ENCODE measurements at regions not wholly inside any gene's neighbourhood (a gene's known extent, or its start where the extent isn't known, plus 50 kb on each side); places are given as distances from the start of the nearest gene placed in this dataset.
"Not testable (repeated sequence)": the region's sequence is repeated elsewhere in the genome, so short reads cannot be mapped to it uniquely, and the experiment has no call there.

DNA sequence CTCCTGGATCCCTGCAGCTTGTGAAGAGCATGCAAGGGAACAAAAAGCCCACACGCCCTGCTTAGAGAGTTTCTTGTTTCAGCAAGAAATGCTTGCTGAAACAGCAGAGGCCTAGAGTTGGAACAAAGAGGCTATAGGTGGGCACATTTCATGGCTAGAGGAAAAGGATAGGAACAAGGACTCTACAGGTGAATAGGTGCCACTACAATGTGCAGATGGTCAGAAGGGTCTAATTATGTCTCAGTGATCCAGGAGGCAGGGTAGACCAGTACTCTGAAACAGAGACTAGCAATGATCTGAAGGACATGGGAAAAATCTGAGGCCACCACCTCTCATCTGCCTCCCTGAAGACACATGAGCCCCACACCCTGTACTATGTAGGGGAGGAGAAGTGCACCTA lies 609.0 kb downstream of the REEP3 start:
- DNase-seq: no peak

DNA sequence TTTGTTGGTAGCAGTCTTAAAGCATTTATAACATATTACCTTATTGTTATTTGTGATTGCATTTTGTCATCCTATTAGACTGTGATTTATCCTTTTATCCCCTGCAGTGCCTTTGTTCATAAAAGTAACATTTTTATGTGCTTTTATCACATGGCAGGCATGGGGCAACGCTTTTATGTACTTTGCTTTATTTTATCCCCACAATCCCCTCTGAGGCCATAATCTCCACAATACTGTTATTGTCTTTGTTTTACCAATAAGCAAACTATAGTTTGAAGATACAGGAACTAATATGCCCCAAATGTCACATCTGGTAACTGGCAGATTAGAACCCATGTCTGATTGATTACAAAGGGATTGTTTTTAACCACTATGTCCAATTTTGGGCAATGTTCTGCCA lies 613.5 kb downstream of the REEP3 start:
- DNase-seq: no peak

DNA sequence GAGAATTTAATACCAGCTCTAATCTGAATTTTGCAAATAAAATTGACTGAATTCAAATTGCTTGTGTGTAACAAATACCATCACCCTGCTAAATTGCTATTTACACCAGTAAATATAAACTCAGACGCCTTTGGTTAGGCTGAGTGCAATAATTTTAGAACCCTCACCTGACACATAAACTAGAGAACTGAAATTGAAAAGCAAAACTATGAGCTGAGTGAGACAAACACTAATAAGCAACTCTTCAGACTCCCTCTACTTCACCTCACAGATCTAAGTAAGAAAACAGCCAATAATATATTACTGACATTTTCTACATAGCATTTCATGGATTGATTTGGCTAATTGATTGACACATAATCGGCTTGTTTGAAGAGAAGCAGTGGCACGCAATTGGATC lies 621.2 kb downstream of the REEP3 start:
- no peak for DNase-seq

DNA sequence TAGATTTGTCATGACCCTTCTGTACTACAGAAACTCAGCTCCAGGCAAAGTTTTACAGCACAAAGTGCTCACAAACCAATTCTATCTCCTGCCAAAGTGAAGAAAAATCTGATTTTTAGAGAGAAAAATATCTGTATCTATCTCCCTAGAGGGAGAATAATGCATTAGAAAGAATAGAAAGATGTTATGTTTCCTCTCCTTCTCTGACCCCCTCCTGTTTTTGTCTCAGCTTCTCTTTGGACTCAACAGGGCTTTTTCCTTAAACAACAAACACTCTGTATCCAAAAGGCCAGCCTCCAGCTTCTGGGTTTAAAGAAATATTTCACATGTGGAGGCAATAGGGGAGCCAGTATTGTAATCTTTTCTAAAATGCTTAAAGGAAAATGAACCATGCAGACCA lies 627.4 kb downstream of the REEP3 start:
- DNase-seq: no peak

DNA sequence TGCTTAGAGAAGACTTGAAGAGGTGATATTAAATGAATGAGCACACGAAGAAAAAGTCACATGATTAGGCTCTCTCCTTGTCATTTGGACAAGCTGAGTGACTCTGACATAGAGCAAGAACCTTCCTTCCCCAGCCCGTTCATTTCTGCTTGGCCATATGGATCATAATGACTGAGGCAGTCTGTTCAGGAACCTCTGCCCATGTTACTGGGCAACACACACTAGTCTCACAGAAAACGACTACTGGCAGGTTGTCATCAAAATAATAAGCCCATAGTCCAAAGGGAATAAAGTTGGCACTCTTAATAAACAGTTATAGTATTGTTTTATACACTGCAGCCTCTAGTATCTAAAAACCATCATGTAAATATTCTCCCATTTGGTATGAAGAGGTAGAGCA lies 635.0 kb downstream of the REEP3 start:
- DNase-seq: no peak

DNA sequence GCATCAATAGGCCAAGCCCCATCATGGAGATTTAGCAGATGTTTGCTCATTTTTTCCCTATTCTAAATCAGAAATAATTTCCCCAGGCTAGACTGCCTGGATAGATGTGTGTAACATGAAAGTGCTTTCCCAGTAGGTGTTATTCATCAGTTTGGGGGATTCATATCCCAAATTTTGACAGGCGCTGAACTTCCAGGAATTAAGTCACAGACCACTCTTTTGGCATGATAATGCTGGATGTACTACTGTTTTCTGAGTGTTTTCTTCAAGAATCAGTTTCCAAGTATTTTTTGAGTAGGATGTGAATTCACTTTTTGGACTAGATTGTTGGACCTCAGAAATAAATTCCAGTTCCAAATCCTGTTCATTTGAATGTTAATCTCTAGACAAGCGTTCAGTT lies 637.4 kb downstream of the REEP3 start:
- DNase-seq: no peak

DNA sequence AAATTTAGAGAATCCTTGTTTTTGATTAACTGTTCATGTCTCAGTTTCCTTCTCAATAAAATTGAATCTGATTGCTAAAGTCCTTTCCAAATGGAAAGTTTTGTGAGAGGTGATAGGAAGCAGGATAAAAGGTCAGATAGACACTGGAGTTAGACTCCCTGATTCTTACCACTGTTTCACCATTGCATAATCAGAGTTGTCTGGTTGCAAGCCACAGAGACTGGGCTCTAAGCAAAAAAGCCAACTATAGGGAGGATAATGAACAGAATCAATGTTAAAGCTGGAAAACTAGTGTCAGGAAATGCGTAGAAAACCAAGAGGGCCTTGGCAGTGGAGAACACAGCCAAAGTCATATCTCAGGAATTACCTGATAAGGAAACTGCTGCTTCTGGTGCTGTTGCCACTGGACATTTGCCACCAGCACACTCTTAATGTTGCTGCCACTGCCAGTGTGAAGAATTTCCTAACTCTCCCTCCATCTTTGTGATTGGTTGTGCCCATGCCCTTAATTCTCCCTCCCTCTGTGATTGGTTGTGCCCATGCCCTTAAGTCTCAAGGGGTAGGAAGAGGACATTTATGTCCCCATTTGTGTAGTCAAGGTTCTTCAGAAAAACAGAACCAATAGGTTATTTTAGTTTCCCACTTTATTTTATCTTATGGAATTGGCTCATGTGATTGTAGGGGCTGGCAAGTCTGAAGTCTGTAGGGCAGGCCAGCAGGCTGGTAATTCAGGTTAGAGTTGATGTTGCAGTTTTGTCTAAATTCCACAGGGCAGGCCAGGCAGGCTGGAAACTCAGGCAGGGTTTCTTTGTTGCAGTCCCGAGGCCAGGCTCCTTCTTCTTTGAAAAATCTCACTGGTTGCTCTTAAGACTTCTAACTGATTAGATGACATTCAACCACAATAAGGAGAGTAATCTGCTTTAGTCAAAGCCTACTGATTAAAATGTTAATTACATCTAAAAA lies 639.0 kb downstream of the REEP3 start:
- DNase-seq: no peak

DNA sequence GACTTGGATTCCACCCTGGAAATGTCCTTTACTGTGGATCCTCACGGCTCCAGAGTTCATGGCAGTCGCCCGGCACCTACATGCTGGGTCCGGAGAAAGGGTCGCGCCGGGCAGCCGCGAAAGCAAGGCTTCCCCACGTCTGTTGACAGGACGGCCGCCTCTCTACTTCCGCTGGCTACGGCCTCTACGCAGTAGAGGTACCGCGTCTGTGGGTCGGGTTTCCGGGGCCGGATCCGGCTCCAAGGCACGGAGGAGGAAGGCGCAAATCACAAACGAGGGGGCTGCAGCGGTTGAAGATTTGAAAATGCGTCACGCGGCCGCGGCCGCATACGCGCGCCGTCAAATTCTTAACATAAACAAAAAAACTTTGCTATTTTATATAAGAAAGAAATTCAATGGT lies 649.6 kb downstream of the REEP3 start:
- DNase-seq: no peak

DNA sequence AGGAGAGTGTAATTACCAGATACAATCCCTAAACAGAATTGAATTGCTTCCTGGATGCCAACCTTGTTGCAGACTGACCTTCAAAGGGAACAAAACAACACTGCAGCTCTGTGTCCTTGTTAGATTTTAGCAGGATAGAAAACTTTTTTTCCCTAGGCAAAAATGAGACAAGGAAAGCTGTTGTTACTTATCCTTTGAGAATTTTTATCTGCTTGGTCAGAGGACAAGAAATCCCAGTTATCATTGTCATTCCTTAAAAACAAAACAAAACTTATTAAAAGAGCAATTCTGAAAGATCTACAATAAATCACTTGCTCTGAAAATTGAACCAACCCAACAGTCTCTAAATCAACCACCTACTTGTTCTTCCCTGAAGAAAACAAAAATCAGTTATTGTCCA lies 652.6 kb downstream of the REEP3 start:
- DNase-seq: no peak

DNA sequence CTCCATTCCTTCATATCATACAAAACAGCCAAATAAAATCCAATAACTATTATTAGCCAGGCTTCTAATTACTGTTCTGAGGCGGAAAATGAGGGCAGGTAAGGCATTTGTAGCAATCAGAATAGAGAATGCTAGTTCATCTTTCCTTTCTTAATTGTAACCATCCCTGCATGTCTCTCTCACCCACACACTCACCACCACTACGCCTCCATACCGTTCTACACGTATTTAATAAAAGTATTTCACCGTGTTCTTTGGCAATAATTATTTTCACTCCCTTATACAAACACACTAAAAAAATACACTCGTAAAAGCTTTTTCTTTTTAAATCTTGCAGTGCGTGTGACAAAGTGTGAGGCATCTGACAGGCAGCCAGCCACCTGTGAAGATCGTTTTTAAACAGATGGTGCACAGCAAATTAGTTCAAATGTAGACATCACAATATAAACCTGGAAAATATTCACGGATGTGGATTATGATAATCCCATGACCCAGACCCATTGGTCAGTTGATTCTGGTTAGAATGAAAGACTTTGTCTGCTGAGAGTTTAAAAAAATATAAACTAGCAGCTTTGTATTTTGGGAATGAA lies 653.6 kb downstream of the REEP3 start:
- DNase-seq: no peak

DNA sequence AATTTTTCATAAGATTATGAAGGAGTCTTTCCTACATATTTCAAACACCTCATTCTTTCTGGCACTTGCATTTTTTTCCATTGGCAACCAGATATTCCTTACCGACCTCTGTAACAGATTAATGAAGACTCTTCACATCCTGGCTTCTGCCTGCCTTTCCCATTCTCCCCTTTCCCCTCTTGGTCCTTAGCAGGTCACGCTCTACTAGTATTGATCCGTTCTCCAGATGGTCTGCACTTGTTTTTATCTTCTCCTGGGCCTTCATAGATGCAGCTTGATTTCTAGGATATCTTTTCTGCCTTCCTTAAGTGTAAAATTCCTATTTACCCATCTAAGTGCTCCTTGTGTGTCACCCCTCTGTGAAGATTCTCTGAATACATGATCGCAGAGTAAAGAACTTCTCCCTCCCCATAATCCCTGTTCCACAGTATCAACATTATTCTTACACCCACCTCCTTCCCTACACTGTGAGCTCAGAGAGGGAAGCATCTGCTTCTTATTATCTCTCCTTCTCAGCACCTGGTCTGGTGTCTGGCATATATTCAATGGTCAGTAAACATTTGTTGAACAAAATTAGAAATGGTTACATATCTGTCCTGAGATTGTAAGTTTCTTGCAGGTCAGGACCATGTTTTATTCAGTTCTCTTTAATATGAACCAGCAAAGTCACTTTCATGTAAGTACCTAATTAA lies 654.2 kb downstream of the REEP3 start:
- DNase-seq: no peak

DNA sequence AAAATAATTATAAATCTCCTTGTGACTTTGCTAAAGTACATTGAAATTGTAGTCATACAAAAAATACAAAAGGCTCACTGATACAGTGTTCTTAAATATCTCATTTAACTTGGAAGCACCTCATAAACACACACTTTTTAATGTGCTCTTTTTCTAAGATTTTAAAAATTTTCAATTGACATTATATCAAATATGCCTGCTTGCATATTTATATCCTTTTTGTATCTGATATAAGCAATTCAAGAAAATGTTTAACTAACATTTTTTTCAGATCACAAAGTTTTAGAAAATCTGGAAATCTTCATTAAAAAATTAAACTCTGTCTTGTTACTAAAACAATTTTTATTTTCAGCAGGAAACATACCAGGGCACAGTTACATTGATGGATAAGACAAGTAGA lies 661.5 kb downstream of the REEP3 start:
- DNase-seq: no peak

DNA sequence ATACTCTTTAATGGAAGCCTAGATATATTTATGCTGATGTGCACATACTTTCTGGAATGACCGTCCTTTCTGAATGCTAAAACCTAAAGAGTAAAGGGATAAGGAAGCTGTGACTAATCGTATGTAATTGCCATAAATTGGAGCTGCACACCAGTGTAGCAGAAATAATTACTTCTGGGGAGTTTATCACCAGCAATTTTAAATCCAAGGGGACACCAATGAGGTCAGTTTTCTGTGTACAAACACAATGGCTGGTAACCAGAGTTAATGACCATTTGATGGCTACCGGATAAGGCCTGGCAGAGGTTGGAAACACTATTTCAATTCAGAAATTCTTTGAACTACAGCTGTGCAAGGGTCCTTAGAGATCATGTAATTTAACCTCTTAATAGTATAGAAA lies 670.1 kb downstream of the REEP3 start:
- DNase-seq: no peak

DNA sequence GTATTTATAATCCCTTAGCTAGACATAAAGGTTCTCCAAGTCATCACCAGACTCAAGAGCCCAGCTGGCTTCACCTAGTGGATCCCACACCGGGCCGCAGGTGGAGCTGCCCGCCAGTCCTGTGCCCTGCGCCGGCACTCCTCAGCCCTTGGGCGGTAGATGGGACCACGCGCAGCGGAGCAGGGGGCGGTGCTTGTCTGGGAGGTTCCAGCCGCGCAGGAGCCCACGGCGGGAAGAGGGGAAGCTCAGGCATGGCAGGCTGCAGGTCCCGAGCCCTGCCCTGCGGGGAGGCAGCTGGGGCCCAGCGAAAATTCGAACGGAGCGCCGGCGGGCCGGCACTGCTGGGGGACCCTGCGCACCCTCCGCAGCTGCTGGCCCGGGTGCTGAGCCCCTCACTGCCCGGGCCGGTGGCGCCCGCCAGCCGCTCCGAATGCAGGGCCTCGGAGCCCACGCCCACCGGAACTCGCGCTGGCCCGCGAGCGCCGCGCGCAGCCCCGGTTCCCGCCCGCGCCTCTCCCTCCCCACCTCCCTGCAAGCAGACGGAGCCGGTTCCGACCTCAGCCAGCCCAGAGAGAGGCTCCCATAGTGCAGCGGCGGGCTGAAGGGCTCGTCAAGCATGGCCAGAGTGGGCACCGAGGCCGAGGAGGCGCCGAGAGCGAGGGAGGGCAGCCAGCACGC lies 675.6 kb downstream of the REEP3 start:
- DNase-seq: no peak

DNA sequence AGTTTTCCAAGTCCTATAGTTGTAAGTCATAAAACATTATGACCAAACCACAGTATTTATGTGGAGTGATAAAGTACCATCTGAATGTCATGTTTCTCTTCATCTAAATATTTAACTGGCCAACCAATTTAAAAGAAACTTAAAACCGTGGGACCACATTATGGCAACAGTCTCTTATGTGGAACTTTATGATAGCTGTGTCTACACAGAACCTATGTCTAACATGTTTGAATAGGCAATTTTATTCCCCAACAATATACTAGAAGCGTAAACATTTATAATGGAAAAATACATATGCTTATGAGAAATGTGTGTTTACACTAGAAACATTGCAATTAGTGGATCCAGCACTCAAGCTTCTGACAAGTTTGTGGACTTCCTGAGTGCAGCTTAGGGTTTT lies 680.7 kb downstream of the REEP3 start:
- no peak for DNase-seq

DNA sequence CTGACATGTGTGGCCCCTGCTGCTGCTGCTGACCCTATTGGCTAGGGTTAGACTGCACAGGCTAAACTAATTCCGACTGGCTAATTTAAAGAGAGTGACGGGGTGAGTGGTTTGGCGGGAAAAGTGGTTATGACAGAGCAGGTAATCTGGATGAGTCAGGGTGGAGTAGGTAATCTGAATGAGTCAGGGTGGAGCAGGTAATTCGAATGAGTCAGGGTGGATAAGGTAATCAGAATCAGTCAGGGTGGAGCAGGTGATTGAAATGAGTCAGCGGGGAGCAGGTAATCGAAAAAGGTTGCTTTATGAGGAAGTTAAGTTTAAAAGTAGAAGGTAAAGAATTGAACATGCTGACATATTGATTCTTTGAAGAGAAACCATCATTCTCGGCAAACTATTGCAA lies 683.3 kb downstream of the REEP3 start:
- not testable (repeated sequence) for DNase-seq

DNA sequence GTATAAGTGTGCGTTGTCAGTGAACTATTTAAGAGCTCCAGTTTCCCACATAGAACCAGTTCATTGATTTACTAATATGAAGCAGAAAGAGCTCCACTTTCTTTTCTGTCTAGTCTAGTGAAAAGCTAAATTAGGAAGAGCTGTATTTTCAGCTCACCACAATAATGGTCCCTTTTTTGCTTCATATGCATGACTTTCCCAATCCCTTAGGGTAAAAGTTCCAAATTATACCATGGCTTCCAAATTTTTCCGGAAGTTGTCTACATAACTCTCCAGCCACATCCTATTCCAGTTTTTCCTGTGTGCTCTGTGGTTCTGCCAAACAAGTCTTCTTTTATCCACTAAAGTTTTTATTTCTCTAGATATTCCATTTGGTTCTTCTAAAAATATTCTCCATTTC lies 685.2 kb downstream of the REEP3 start:
- DNase-seq: no peak

DNA sequence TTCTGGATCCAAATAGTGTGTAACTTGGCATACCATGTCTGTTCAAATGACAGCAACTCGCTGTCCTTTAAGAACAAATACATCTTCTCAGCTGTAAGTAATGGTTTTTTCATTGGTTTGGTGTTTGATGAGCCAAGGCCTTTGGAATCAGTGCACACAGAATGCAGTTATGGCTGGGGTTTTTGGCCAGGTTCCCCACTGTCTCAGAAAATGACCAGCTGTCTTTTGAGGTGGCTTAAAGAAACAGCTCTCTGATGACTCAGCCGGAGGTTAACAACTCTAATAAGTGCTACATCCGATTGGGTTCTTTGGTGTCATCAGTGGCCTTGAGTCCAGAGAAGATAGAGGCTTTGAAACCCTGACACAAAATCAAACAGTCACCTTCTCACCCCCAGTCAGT lies 688.4 kb downstream of the REEP3 start:
- no peak for DNase-seq

DNA sequence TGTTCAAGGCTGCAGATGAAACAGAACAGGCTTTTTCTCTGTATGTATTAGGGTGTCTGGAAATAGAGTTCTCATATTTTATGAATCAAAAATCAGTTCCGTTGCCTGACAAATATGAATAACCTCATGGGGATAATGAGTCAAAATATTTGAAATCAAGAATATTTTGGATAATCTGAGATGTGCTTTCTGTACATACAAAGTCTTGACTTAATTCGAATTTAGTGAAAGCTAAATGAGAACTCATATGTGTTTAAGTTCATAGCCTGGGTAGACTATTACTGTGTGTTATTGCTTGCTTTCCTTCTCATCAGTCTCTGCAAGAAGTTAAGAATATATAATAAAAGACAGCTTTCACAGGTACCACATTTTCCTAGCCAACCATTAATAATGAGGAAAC lies 689.0 kb downstream of the REEP3 start:
- no peak for DNase-seq

DNA sequence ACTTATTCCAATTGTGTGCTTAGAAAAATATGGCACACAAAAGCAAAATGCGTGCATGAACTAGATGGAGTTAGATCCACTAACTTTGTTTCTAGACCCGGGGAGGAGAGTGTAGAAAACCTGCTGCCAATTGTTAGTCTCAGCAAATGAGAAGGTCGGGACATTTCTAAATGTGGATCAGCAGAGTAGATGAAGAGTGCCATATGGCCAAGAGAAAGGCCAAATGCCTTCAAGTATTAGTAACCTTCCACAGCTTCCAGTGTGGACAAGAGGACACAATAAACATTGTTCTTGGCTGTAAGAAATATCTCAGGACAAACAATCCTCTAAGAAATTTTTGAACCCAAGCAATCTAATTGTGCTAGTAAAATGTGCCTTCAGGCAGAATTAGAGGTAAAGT lies 690.3 kb downstream of the REEP3 start:
- no peak for DNase-seq

DNA sequence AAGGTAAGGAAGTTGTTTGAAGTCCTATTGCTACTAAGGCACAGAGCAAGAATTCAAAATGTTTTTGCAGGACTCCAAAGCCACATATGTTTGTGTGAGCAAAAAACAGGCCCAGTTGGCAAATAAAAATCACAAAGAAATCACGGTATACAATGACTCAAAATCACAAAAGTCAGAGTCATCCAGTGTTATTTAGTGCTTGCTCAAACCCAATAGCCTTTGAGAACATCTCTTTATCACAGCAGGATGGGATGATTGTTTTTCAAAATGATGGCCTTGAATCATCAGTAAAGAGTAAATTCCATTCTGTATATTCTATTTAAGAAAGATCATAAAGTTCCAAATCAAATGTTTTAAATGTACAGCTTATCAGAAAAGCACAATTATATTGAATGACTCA lies 693.9 kb downstream of the REEP3 start:
- no peak for DNase-seq

DNA sequence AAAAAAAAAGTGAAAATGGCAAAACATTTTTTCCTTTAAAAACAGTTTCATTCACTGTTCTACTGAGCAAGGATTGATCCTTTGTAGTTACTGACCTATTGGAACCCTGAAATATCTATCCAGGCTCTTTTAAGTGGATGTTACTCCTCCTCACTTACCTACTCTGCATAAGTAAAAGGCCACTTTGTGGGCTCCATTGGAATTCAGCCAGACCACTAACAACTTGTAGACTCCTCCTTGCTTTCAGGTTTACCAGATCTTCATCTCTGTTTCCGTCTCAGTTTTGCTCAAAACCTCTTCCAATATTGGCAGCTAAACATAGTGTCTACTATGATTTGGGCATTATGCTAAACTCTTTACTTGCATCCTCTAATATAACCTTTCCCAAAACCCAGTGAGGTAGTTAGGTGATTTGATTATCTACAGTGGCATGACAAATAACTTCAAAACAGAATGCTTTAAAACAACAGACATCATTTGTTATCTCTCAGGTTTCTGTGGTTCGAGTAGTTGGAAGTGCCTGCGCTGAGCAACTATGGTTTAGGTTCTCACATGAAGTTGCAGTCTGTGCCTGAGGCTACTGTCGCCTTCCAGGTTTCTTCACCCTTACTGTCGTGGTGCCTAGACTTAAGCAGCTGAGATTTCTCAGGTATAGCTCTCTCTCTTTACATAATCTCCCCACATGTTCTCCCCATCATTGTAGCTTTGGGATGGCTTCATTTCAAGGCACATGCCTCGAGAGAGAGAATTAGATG lies 698.2 kb downstream of the REEP3 start:
- no peak for DNase-seq

DNA sequence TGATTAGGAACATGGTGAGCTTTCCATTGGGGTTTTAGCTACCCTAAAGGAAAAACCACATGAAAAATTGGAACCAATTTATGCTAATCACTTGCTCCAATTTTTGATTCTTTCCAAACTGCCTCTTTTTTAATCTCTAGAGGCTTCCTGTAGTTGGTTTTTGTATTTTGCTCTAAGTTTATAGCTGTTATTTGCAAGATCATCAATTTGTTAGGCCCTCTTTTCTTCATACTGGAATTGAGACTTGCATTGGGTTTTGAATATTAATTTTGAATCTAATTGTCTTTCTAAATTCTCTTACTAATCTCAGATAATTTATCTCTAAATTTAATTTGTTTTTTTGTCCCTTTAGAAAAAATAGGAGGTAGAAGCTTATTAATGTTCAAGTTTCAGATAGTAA lies 713.3 kb downstream of the REEP3 start:
- no peak for DNase-seq

Data from CD4-positive, alpha-beta T cell treated with Interleukin-21 for 1 hour (primary cell).